ENCODE measurements at regions not wholly inside any gene's neighbourhood (a gene's known extent, or its start where the extent isn't known, plus 50 kb on each side); places are given as distances from the start of the nearest gene placed in this dataset.

GRCh38 chr4:67161311-67161710 lies 384.0 kb downstream of the CENPC start (continued):
- TF ChIP-seq ZFP3 (CRISPR knock-in tag; IDR thresholded peaks at IDR 0.05), result no peak

DNA sequence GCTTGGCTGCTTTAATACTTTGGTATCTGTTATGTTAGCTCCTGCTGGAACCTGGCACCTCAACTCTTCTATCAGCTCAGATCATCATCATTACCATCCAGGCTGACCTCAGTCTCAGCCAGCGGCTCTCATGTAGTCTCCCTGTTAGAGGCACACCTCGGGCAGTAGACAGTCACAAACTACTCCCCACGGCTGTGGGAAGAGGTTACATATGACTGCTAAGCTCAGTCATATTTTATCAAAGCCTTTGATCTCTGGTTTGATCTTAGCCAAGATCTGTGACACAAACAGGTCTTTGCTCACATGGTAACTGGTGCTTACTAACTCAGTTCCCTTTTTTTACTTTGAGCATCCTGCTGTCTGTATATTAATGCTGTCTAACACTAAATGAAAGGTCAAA lies 384.9 kb downstream of the CENPC start:
- no peak for ATAC-seq
- no peak for TF ChIP-seq ZNF70 (CRISPR knock-in tag; IDR thresholded peaks at IDR 0.05)
- TF ChIP-seq ESRRG (CRISPR knock-in tag; IDR thresholded peaks at IDR 0.05), result no peak
- TF ChIP-seq ZFP3 (CRISPR knock-in tag; IDR thresholded peaks at IDR 0.05), result no peak

DNA sequence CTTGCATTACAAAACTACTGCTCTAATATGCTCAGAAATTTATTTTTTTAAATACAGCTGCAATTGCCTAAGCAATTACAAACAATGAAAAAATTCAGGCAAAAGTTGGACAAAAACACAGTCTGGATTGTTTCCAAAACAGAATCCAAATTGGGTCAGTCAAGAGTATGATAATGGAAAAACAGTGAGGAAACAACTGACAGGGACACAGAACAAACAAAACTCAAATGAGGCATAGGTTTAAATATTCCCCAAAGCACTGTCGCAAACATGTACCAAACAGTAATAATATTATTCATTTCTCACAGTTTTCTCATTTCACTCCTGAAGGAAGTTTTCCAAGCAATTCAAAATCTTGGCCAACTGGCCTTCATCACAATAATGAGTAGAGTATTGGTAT lies 386.6 kb downstream of the CENPC start:
- no peak for ATAC-seq
- no peak for TF ChIP-seq CSRNP3 (CRISPR knock-in tag; IDR thresholded peaks at IDR 0.05)
- TF ChIP-seq BACH2 (CRISPR knock-in tag; IDR thresholded peaks at IDR 0.05; ENCODE audit: borderline replicate concordance), result no peak
- no peak for TF ChIP-seq OSR1 (CRISPR knock-in tag; IDR thresholded peaks at IDR 0.05)
- no peak for TF ChIP-seq ZNF70 (CRISPR knock-in tag; IDR thresholded peaks at IDR 0.05)
- TF ChIP-seq TCF4 (CRISPR knock-in tag; IDR thresholded peaks at IDR 0.05; ENCODE audit: borderline replicate concordance), result no peak
- no peak for TF ChIP-seq ZNF8 (CRISPR knock-in tag; IDR thresholded peaks at IDR 0.05)
- TF ChIP-seq ZFP30 (CRISPR knock-in tag; IDR thresholded peaks at IDR 0.05), result no peak
- TF ChIP-seq, protein P1, sequence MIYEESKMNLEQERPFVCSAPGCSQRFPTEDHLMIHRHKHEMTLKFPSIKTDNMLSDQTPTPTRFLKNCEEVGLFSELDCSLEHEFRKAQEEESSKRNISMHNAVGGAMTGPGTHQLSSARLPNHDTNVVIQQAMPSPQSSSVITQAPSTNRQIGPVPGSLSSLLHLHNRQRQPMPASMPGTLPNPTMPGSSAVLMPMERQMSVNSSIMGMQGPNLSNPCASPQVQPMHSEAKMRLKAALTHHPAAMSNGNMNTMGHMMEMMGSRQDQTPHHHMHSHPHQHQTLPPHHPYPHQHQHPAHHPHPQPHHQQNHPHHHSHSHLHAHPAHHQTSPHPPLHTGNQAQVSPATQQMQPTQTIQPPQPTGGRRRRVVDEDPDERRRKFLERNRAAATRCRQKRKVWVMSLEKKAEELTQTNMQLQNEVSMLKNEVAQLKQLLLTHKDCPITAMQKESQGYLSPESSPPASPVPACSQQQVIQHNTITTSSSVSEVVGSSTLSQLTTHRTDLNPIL (CRISPR knock-in tag; IDR thresholded peaks at IDR 0.05; ENCODE audit: low read depth), result no peak
- no peak for TF ChIP-seq GLIS3 (CRISPR knock-in tag; IDR thresholded peaks at IDR 0.05)
- TF ChIP-seq PATZ1 (CRISPR knock-in tag; IDR thresholded peaks at IDR 0.05; ENCODE audit: borderline replicate concordance), result no peak
- no peak for TF ChIP-seq ZFP3 (CRISPR knock-in tag; IDR thresholded peaks at IDR 0.05)

DNA sequence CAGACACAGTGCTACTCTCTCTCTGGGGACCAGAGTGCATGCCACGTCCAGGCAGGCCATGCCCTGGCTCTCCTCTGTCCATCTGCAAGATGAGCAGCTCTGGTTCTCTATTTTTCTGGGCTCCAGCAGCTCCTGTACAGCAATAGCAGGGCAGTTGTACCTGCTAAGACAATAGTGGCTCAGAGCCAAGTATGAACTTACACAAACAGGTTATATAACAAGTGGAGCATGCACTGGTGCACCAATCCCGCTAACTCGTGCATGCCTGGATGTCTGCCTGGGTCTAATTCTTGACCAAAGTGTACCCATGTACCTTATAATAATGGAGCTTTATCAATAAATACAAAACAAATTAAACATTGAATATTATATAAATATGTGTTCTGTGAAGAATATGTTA lies 392.3 kb downstream of the CENPC start:
- no peak for ATAC-seq
- TF ChIP-seq CSRNP3 (CRISPR knock-in tag; IDR thresholded peaks at IDR 0.05), result no peak
- no peak for TF ChIP-seq ESRRG (CRISPR knock-in tag; IDR thresholded peaks at IDR 0.05)
- no peak for TF ChIP-seq PATZ1 (CRISPR knock-in tag; IDR thresholded peaks at IDR 0.05; ENCODE audit: borderline replicate concordance)
- no peak for TF ChIP-seq PPARA (CRISPR knock-in tag; IDR thresholded peaks at IDR 0.05; ENCODE audit: borderline replicate concordance)
- TF ChIP-seq ZNF8 (CRISPR knock-in tag; IDR thresholded peaks at IDR 0.05), result no peak
- TF ChIP-seq, protein P2, sequence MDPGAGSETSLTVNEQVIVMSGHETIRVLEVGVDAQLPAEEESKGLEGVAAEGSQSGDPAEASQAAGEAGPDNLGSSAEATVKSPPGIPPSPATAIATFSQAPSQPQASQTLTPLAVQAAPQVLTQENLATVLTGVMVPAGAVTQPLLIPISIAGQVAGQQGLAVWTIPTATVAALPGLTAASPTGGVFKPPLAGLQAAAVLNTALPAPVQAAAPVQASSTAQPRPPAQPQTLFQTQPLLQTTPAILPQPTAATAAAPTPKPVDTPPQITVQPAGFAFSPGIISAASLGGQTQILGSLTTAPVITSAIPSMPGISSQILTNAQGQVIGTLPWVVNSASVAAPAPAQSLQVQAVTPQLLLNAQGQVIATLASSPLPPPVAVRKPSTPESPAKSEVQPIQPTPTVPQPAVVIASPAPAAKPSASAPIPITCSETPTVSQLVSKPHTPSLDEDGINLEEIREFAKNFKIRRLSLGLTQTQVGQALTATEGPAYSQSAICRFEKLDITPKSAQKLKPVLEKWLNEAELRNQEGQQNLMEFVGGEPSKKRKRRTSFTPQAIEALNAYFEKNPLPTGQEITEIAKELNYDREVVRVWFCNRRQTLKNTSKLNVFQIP (CRISPR knock-in tag; IDR thresholded peaks at IDR 0.05; ENCODE audit: borderline replicate concordance, low read depth), result no peak
- no peak for TF ChIP-seq TOX (CRISPR knock-in tag; IDR thresholded peaks at IDR 0.05; ENCODE audit: borderline replicate concordance)
- TF ChIP-seq OSR1 (CRISPR knock-in tag; IDR thresholded peaks at IDR 0.05), result no peak
- no peak for TF ChIP-seq SNAI2 (CRISPR knock-in tag; IDR thresholded peaks at IDR 0.05)
- TF ChIP-seq, protein P3, sequence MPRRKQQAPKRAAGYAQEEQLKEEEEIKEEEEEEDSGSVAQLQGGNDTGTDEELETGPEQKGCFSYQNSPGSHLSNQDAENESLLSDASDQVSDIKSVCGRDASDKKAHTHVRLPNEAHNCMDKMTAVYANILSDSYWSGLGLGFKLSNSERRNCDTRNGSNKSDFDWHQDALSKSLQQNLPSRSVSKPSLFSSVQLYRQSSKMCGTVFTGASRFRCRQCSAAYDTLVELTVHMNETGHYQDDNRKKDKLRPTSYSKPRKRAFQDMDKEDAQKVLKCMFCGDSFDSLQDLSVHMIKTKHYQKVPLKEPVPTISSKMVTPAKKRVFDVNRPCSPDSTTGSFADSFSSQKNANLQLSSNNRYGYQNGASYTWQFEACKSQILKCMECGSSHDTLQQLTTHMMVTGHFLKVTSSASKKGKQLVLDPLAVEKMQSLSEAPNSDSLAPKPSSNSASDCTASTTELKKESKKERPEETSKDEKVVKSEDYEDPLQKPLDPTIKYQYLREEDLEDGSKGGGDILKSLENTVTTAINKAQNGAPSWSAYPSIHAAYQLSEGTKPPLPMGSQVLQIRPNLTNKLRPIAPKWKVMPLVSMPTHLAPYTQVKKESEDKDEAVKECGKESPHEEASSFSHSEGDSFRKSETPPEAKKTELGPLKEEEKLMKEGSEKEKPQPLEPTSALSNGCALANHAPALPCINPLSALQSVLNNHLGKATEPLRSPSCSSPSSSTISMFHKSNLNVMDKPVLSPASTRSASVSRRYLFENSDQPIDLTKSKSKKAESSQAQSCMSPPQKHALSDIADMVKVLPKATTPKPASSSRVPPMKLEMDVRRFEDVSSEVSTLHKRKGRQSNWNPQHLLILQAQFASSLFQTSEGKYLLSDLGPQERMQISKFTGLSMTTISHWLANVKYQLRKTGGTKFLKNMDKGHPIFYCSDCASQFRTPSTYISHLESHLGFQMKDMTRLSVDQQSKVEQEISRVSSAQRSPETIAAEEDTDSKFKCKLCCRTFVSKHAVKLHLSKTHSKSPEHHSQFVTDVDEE (CRISPR knock-in tag; IDR thresholded peaks at IDR 0.05), result no peak
- TF ChIP-seq, protein P1 (CRISPR knock-in tag; IDR thresholded peaks at IDR 0.05; ENCODE audit: low read depth), result no peak
- TF ChIP-seq ARNTL (CRISPR knock-in tag; IDR thresholded peaks at IDR 0.05; ENCODE audit: borderline replicate concordance, low read depth), result no peak
- TF ChIP-seq ZNF565 (CRISPR knock-in tag; conservative IDR thresholded peaks at IDR 0.05; ENCODE audit: low read depth), result no peak
- no peak for TF ChIP-seq ZC3H10 (CRISPR knock-in tag; IDR thresholded peaks at IDR 0.05)
- TF ChIP-seq TCF4 (CRISPR knock-in tag; IDR thresholded peaks at IDR 0.05; ENCODE audit: borderline replicate concordance), result no peak
- no peak for TF ChIP-seq ZNF70 (CRISPR knock-in tag; IDR thresholded peaks at IDR 0.05)
- TF ChIP-seq BACH2 (CRISPR knock-in tag; IDR thresholded peaks at IDR 0.05; ENCODE audit: borderline replicate concordance), result no peak
- no peak for TF ChIP-seq ZFP30 (CRISPR knock-in tag; IDR thresholded peaks at IDR 0.05)
- TF ChIP-seq CSDC2 (CRISPR knock-in tag; IDR thresholded peaks at IDR 0.05), result no peak
- TF ChIP-seq GLIS3 (CRISPR knock-in tag; IDR thresholded peaks at IDR 0.05), result no peak
